PFSK-1 (cell line): ENCODE measurements at regions not wholly inside any gene's neighbourhood (a gene's known extent, or its start where the extent isn't known, plus 50 kb on each side); places are given as distances from the start of the nearest gene placed in this dataset.

Experiments used
- FOXP2 ChIP-seq: optimal IDR thresholded peaks from 2 replicates; pipeline ENCODE3; 2011; ENCODE audit warnings: borderline replicate concordance, control low read depth, inconsistent platforms; ENCODE audit not compliant: insufficient read depth; ENCODE audit errors: extremely low read length, extremely low read depth
- SIN3A ChIP-seq: IDR thresholded peaks from 2 replicates; pipeline ENCODE4 v1.6.1; 2012; ENCODE audit warnings: mild to moderate bottlenecking, low read length, moderate library complexity, borderline replicate concordance; ENCODE audit not compliant: insufficient read depth
- TAF1 ChIP-seq: IDR thresholded peaks from 2 replicates; pipeline ENCODE4 v1.6.1; 2012; ENCODE audit warnings: low read length, control low read depth, borderline replicate concordance; ENCODE audit not compliant: insufficient read depth
- TF ChIP-seq, protein P1 (sequence below), 2 experiments: IDR thresholded peaks; 2 replicates each; pipeline versions ENCODE4 v1.6.1 to v1.8.0; 2011 to 2012; ENCODE audit warnings: low read depth in 2 of 2, low read length in 2 of 2, control low read depth in 1 of 2, inconsistent platforms in 1 of 2, mild to moderate bottlenecking in 1 of 2, moderate library complexity in 1 of 2; ENCODE audit not compliant: insufficient read depth in 1 of 2

DNA sequence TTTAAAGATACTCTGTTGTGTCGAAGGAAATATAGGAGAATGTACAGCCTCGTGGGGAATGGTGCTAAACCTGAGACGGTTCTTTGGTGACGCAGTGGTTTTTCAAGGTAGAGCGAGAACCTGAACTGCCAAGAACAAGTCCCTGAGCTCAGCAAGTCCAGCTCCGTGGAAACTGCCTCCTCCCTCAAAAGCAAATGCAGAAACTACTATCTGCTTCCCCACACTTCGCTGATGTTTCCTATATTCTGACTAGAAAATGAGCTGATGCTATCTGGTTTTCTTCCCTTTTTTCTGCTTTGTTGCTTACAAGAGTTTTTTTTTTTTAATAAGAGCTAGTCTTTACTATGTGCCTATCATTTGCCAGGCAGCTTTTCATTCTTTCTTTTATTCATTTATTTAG is 85.3 kb upstream of the LY86 start:
- TF ChIP-seq FOXP2 (no peak), SIN3A (no peak), TAF1 (no peak)
- TF ChIP-seq, protein P1, sequence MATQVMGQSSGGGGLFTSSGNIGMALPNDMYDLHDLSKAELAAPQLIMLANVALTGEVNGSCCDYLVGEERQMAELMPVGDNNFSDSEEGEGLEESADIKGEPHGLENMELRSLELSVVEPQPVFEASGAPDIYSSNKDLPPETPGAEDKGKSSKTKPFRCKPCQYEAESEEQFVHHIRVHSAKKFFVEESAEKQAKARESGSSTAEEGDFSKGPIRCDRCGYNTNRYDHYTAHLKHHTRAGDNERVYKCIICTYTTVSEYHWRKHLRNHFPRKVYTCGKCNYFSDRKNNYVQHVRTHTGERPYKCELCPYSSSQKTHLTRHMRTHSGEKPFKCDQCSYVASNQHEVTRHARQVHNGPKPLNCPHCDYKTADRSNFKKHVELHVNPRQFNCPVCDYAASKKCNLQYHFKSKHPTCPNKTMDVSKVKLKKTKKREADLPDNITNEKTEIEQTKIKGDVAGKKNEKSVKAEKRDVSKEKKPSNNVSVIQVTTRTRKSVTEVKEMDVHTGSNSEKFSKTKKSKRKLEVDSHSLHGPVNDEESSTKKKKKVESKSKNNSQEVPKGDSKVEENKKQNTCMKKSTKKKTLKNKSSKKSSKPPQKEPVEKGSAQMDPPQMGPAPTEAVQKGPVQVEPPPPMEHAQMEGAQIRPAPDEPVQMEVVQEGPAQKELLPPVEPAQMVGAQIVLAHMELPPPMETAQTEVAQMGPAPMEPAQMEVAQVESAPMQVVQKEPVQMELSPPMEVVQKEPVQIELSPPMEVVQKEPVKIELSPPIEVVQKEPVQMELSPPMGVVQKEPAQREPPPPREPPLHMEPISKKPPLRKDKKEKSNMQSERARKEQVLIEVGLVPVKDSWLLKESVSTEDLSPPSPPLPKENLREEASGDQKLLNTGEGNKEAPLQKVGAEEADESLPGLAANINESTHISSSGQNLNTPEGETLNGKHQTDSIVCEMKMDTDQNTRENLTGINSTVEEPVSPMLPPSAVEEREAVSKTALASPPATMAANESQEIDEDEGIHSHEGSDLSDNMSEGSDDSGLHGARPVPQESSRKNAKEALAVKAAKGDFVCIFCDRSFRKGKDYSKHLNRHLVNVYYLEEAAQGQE (IDR thresholded peaks at IDR 0.05; ENCODE audit: insufficient read depth in 1 of 2, low read depth in 2 of 2, low read length in 2 of 2): no peak
